ENCODE measurements at regions not wholly inside any gene's neighbourhood (a gene's known extent, or its start where the extent isn't known, plus 50 kb on each side); places are given as distances from the start of the nearest gene placed in this dataset.

DNA sequence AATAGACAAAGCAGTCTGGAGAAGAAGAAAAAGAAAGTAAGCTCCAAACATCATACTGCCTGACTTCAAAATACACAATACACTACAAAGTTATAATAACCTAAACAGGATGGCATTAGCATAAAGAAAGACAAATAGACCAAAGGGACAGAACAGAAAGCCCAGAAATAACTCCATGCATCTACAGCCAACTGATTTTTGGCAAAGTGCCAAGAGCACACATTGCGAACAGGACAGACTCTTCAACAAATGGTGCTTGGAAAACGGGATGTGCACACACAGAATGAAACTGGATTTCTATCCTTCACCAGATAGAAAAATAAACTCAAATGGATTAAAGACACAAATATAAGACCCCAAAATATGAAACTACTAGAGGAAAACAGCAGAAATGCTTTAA lies 66.6 kb upstream of the SPATA31E1 start:
- DNase-seq: peak in 1 of 10 donors; percentile 37
- intact Hi-C loops (cut with DNase I): no loop called here

DNA sequence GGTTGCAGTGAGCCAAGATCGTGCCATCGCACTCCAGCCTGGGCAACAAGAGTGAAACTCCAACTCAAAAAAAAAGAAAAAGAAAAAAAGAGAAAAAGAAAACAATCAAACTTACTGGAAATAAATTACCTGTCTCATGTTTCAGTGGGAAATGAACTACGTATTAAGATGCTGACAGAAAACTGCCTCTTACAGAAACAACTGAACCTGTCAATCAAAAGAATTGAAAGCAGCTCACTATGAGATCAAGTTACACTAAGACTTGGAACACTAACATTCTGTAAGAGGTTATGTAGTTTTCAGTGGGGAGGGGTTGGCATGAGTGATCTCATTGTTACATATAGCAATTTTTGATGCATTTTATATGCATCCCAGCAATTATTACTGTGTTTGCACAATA lies 64.4 kb upstream of the SPATA31E1 start:
- DNase-seq: no peak
- intact Hi-C loops (cut with DNase I): no loop called here

GRCh38 chr9:87824216-87824875 lies 58.3 kb upstream of the SPATA31E1 start:
- DNase-seq: peak in 1 of 10 donors; percentile 66
- intact Hi-C loops (cut with DNase I): no loop called here

DNA sequence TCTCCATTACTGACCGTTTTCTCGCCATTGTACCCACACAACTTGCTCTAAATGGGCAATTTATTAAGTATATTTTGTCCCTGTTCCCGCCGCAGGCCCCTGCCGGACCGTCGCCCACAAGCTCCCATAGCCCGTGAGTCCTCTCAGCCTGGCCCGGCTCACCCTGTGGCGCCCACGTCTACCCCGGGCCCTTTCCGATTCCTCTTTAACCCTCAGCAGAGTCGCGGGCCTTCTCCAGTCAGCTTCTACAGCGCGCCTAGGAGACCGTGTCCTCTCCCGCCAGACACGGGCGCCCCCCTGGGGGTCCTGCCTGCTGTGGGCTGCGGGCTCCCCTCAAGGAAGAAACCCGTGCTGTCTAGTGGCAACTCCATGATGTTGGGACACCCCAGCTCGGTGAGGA lies 57.8 kb upstream of the SPATA31E1 start:
- intact Hi-C loops (cut with DNase I): no loop called here
- DNase-seq: no peak

DNA sequence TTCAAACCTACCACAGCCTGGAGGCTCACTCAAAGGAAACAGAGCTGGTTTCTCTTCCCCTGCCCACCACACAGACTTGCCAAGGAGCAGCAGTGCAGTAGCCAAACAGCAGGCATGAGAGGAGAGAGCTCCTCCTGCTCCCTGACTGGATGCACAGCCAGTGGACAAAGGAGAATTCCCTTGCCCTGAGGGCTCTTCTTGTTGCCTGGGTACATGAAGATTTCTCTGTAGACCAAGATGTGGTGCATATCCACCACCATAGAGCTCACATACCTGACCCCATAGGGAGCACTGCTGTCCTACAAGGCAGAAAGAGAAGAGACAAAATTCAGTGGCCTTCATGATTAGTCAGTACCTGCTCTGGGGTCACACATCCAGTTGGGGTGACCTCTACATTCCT lies 56.3 kb upstream of the SPATA31E1 start:
- intact Hi-C loops (cut with DNase I): no loop called here
- no peak for DNase-seq

DNA sequence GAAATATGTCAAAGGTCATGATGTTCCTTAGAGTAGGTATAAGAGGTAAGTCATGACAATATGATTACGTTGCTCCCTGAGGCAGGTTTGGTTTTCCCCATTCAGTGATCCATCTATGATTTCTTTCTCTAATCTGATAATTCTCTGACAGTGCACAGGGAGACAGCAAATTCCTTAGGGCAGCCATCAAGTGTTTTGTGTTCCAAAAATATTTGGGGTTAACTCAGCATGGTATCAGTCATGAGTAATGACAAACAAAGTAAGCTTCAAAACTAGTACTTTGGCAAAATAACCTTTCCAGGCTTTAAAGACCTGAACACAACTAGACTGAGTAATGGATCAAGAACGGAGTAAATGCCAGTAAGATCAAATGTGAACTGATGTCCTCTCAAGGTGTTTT lies 55.3 kb upstream of the SPATA31E1 start:
- intact Hi-C loops (cut with DNase I): no loop called here
- no peak for DNase-seq

GRCh38 chr9:87829756-87830155 lies 52.9 kb upstream of the SPATA31E1 start:
- DNase-seq: no peak
- intact Hi-C loops (cut with DNase I): no loop called here

- intact Hi-C loops (cut with DNase I): no loop called here
- DNase-seq: no peak
These were observed 52.2 kb upstream of the SPATA31E1 start for GRCh38 chr9:87830446-87830845.

GRCh38 chr9:87831159-87831558 lies 51.5 kb upstream of the SPATA31E1 start:
- DNase-seq: no peak
- intact Hi-C loops (cut with DNase I): no loop called here

Measured in posterior cingulate gyrus (tissue), 11 donors.